ENCODE measurements at regions not wholly inside any gene's neighbourhood (a gene's known extent, or its start where the extent isn't known, plus 50 kb on each side); places are given as distances from the start of the nearest gene placed in this dataset.
"Not testable (repeated sequence)": the region's sequence is repeated elsewhere in the genome, so short reads cannot be mapped to it uniquely, and the experiment has no call there.

GRCh38 chr3:72034986-72035385, 250.0 kb upstream of the PROK2 start:
- no peaks in the 10 kb centered on the region for H3K36me3 ChIP-seq
- H3K27me3 ChIP-seq = no peaks in the 10 kb centered on the region
- H3K4me3 ChIP-seq = no peak overlapping the region
- ATAC-seq (no peak), DNase-seq (no peak)
- H3K4me1 ChIP-seq = no peaks in the 10 kb centered on the region
- no peak overlapping the region for H3K27ac ChIP-seq
- intact Hi-C loops (cut with DNase I; ENCODE audit: low total_unique reads) = no loop called here
- no peaks in the 10 kb centered on the region for H3K9me3 ChIP-seq
- TF ChIP-seq, protein P1, sequence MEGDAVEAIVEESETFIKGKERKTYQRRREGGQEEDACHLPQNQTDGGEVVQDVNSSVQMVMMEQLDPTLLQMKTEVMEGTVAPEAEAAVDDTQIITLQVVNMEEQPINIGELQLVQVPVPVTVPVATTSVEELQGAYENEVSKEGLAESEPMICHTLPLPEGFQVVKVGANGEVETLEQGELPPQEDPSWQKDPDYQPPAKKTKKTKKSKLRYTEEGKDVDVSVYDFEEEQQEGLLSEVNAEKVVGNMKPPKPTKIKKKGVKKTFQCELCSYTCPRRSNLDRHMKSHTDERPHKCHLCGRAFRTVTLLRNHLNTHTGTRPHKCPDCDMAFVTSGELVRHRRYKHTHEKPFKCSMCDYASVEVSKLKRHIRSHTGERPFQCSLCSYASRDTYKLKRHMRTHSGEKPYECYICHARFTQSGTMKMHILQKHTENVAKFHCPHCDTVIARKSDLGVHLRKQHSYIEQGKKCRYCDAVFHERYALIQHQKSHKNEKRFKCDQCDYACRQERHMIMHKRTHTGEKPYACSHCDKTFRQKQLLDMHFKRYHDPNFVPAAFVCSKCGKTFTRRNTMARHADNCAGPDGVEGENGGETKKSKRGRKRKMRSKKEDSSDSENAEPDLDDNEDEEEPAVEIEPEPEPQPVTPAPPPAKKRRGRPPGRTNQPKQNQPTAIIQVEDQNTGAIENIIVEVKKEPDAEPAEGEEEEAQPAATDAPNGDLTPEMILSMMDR (IDR thresholded peaks at IDR 0.05 in 4 of 5, conservative IDR thresholded peaks at IDR 0.05 in 1 of 5) = no peak
- no peak for TF ChIP-seq POLR2A (IDR thresholded peaks at IDR 0.05)
- in situ Hi-C loops (cut with MboI; ENCODE audit: low sequenced_read_pairs in 4 of 4) = no loop called here

GRCh38 chr3:72033666-72034428, 248.9 kb upstream of the PROK2 start:
- no peak for ATAC-seq
- Histone ChIP-seq H3K4me3 (no peak overlapping the region), H3K4me1 (no peaks in the 10 kb centered on the region), H3K36me3 (no peaks in the 10 kb centered on the region), H3K9me3 (no peaks in the 10 kb centered on the region), H3K27me3 (no peaks in the 10 kb centered on the region), H3K27ac (no peak overlapping the region)
- TF ChIP-seq, protein P1 (IDR thresholded peaks at IDR 0.05 in 4 of 5, conservative IDR thresholded peaks at IDR 0.05 in 1 of 5) = no peak
- in situ Hi-C loops (cut with MboI; ENCODE audit: low sequenced_read_pairs in 4 of 4) = no loop called here
- no peak for DNase-seq
- intact Hi-C loops (cut with DNase I; ENCODE audit: low total_unique reads) = no loop called here

DNA sequence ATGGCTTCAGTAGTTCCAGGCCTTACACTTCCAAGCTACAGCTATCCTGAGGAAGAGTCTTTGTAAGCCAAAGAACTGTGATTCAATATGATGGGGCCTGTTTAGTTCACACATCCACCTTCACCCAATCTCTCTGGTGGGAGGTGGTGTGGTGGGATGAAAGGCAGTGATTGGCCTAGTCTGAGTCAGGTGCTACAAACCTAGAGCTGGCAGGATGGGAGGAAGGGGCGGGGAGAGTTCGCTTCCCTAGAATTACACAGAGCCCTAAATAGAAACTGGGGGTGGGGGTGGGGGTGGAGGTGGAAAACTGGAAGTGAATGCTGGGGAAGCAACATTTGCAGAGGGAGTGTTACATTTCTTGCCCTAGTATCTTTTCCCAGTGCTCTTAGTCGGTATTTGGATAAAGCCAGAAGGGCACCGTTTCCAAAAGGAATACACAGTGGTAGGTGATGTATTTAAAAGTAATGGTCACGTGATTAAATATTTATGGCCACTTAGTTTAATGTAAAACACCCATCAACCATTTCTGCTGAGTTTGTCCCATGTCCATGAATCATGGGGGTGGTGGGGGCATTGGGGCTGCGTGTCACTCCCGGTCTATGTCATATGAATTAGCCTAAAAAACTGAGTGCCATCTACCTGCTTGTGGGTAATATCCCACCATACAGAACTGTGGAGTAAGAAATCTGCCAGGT, 247.6 kb upstream of the PROK2 start:
- Histone ChIP-seq H3K9me3 (no peaks in the 10 kb centered on the region), H3K4me1 (no peaks in the 10 kb centered on the region), H3K36me3 (no peaks in the 10 kb centered on the region), H3K27ac (no peak overlapping the region), H3K27me3 (no peaks in the 10 kb centered on the region), H3K4me3 (no peak overlapping the region)
- DNase-seq = no peak
- TF ChIP-seq, protein P1 (IDR thresholded peaks at IDR 0.05 in 4 of 5, conservative IDR thresholded peaks at IDR 0.05 in 1 of 5) = no peak
- no peak for TF ChIP-seq POLR2A (IDR thresholded peaks at IDR 0.05)
- intact Hi-C loops (cut with DNase I; ENCODE audit: low total_unique reads) = no loop called here
- in situ Hi-C loops (cut with MboI; ENCODE audit: low sequenced_read_pairs in 4 of 4) = no loop called here
- no peak for ATAC-seq

DNA sequence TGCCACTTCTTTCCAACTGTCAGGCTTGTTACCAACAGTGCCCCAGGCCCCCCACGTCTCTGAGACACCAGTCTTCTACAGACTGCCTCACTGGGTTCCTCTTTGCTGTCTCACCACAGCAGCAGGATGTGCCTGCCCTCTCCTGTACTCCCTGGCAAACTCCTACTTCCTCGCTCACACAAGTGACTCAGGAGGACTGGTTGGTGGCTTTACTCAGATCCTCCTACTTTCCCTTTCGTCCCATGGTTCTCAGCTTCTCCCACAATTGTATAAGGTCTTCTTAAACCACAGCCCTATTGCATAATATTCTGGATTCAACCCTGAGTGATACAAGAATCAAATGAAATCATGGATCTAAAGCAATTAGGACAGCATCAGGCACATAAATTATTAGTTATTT, 246.6 kb upstream of the PROK2 start:
- no peak for ATAC-seq
- intact Hi-C loops (cut with DNase I; ENCODE audit: low total_unique reads) = no loop called here
- TF ChIP-seq POLR2A (IDR thresholded peaks at IDR 0.05) = no peak
- TF ChIP-seq, protein P1 (IDR thresholded peaks at IDR 0.05 in 4 of 5, conservative IDR thresholded peaks at IDR 0.05 in 1 of 5) = no peak
- H3K9me3 ChIP-seq = no peaks in the 10 kb centered on the region
- in situ Hi-C loops (cut with MboI; ENCODE audit: low sequenced_read_pairs in 4 of 4) = no loop called here
- no peak overlapping the region for H3K27ac ChIP-seq
- no peak for DNase-seq
- H3K27me3 ChIP-seq = no peaks in the 10 kb centered on the region
- no peaks in the 10 kb centered on the region for H3K36me3 ChIP-seq
- no peaks in the 10 kb centered on the region for H3K4me1 ChIP-seq
- H3K4me3 ChIP-seq = no peak overlapping the region

DNA sequence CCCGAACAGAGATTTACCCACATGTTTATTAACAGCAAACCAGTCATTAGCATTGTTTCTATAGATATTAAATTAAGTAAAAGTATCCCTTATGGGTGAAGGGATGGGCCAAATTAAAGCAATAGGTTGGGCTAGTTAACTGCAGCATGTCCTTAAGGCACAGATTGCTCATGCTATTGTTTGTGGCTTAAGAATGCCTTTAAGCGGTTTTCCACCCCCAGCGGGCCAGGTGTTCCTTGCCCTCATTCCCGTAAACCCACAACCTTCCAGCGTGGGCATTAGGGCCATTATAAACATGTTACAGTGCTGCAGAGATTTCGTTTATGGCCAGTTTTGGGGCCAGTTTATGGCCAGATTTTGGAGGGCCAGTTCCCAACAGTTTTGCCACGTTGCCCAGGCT, 245.3 kb upstream of the PROK2 start:
- DNase-seq; in situ Hi-C loops (cut with MboI; ENCODE audit: low sequenced_read_pairs in 4 of 4); ATAC-seq: not testable (repeated sequence)

DNA sequence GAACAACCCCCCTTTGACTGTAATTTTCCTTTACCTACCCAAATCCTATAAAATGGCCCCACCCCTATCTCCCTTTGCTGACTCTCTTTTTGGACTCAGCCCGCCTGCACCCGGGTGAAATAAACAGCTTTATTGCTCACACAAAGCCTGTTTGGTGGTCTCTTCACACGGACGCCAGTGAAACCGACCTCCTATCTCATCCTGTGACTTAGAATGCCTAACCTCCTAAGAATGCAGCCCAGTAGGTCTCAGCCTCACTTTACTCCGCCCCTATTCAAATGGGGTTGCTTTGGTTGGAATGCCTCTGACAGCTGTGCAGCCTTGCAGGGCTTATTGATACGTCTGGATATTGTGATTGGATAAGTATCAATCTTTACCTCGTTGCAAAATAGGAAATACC, 243.8 kb upstream of the PROK2 start:
- in situ Hi-C loops (cut with MboI; ENCODE audit: low sequenced_read_pairs in 4 of 4); H3K4me3 ChIP-seq; H3K4me1 ChIP-seq; intact Hi-C loops (cut with DNase I; ENCODE audit: low total_unique reads); H3K27ac ChIP-seq; H3K27me3 ChIP-seq; H3K9me3 ChIP-seq; ATAC-seq; H3K36me3 ChIP-seq; DNase-seq: not testable (repeated sequence)

More for the DNA sequence above, 245.3 kb upstream of the PROK2 start:
- H3K27me3 ChIP-seq; H3K4me3 ChIP-seq; intact Hi-C loops (cut with DNase I; ENCODE audit: low total_unique reads); H3K27ac ChIP-seq; H3K9me3 ChIP-seq; H3K4me1 ChIP-seq; H3K36me3 ChIP-seq: not testable (repeated sequence)

DNA sequence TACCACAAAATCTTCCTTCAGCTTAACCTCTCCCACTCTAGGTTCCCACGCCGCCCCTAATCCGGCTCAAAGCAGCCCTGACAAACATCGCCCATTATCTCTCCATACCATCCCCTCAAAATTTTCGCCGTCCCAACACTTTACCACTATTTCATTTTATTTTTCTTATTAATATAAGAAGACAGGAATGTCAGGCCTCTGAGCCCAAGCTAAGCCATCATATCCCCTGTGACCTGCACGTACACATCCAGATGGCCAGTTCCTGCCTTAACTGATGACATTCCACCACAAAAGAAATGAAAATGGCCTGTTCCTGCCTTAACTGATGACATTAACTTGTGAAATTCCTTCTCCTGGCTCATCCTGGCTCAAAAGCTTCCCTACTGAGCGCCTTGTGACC, 243.4 kb upstream of the PROK2 start:
- H3K27me3 ChIP-seq; H3K4me1 ChIP-seq; in situ Hi-C loops (cut with MboI; ENCODE audit: low sequenced_read_pairs in 4 of 4); H3K27ac ChIP-seq; H3K9me3 ChIP-seq; H3K4me3 ChIP-seq; H3K36me3 ChIP-seq; intact Hi-C loops (cut with DNase I; ENCODE audit: low total_unique reads); DNase-seq; ATAC-seq: not testable (repeated sequence)

DNA sequence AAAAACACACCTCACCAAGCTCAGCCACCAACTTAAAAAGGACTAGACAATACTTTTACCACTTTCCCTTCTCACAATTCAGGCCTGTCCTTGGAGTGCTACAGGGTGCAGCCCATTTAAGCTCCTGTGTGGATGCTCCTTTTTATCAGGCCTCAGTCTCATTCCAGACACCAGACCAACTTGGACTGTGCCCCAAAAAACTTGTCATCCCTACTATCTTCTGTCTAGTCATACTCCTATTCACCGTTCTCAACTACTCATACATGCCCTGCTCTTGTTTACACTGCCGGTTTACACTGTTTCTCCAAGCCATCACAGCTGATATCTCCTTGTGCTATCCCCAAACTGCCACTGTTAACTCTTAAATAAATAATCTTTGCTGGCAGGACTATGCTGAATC, 242.8 kb upstream of the PROK2 start:
- H3K4me3 ChIP-seq; DNase-seq; H3K27me3 ChIP-seq; ATAC-seq; H3K27ac ChIP-seq; intact Hi-C loops (cut with DNase I; ENCODE audit: low total_unique reads); H3K36me3 ChIP-seq; H3K4me1 ChIP-seq; H3K9me3 ChIP-seq; in situ Hi-C loops (cut with MboI; ENCODE audit: low sequenced_read_pairs in 4 of 4): not testable (repeated sequence)

Data from gastrocnemius medialis (tissue), 4 donors.